ENCODE measurements at regions not wholly inside any gene's neighbourhood (a gene's known extent, or its start where the extent isn't known, plus 50 kb on each side); places are given as distances from the start of the nearest gene placed in this dataset.
A peak's percentile ranks its signal among the peaks of the same experiment; 100 is the strongest.

- Histone ChIP-seq H3K4me3 (no peak overlapping the region), H3K27me3 (no peaks in the 10 kb centered on the region), H3K9me3 (no peaks in the 10 kb centered on the region), H3K27ac (no peak overlapping the region), H3K36me3 (no peaks in the 10 kb centered on the region), H3K4me1 (no peaks in the 10 kb centered on the region)
- intact Hi-C loops (cut with DNase I; ENCODE audit: low total_unique reads): no loop called here
- no peak for TF ChIP-seq CTCF (IDR thresholded peaks at IDR 0.05)
- DNase-seq: no peak
Measured at GRCh38 chr6:99852031-99852430, 142.0 kb downstream of the MCHR2 start.

- Histone ChIP-seq H3K27me3 (no peaks in the 10 kb centered on the region), H3K36me3 (no peaks in the 10 kb centered on the region), H3K27ac (no peak overlapping the region), H3K4me3 (no peak overlapping the region), H3K9me3 (no peaks in the 10 kb centered on the region), H3K4me1 (peaks cover 0 to 4% (median 0%) of the 10 kb centered on the region in 4 donors)
- no peak for DNase-seq
- no peak for TF ChIP-seq CTCF (IDR thresholded peaks at IDR 0.05)
- intact Hi-C loops (cut with DNase I; ENCODE audit: low total_unique reads): no loop called here
Measured at GRCh38 chr6:99867026-99867425, 127.0 kb downstream of the MCHR2 start.

GRCh38 chr6:99868074-99868702, 125.8 kb downstream of the MCHR2 start:
- intact Hi-C loops (cut with DNase I; ENCODE audit: low total_unique reads): no loop called here
- peak in 1 of 2 donors; percentile 73 for DNase-seq
- Histone ChIP-seq H3K36me3 (no peaks in the 10 kb centered on the region), H3K27me3 (no peaks in the 10 kb centered on the region), H3K4me3 (no peak overlapping the region), H3K27ac (no peak overlapping the region), H3K4me1 (peaks cover 0 to 4% (median 0%) of the 10 kb centered on the region in 4 donors), H3K9me3 (no peaks in the 10 kb centered on the region)
- peak; percentile 47 to 66 for TF ChIP-seq CTCF (IDR thresholded peaks at IDR 0.05)

All from tibial artery (tissue), 4 donors.